ENCODE measurements at regions not wholly inside any gene's neighbourhood (a gene's known extent, or its start where the extent isn't known, plus 50 kb on each side); places are given as distances from the start of the nearest gene placed in this dataset.

GRCh38 chr6:68372991-68373390 is 262.1 kb upstream of the ADGRB3 start:
- Histone ChIP-seq H3F3A (ENCODE audit: insufficient read depth, low read length) (no peaks in the 10 kb centered on the region), H3K9me3 (replicated peaks; ENCODE audit: insufficient read depth, low read length) (no peaks in the 10 kb centered on the region), H3K79me2 (ENCODE audit: low read length) (no peaks in the 10 kb centered on the region), H2AFZ (ENCODE audit: low read length) (no peak overlapping the region), H3K9ac (ENCODE audit: low read length) (no peak overlapping the region), H3K4me2 (ENCODE audit: low read depth, low read length) (no peak overlapping the region), H3K9me2 (replicated peaks; ENCODE audit: insufficient read depth, low read length) (no peaks in the 10 kb centered on the region), H3K4me3 (ENCODE audit: low read length) (no peak overlapping the region), H3K27me3 (replicated peaks; ENCODE audit: insufficient read depth, low read length) (no peaks in the 10 kb centered on the region), H3K36me3 (replicated peaks; ENCODE audit: insufficient read depth, low read length) (no peaks in the 10 kb centered on the region), H4K20me1 (ENCODE audit: insufficient read depth, low read length) (no peaks in the 10 kb centered on the region), H3K27ac (ENCODE audit: low read length) (no peak overlapping the region), H3K4me1 (ENCODE audit: low read length) (no peaks in the 10 kb centered on the region)
- DNase-seq, result no peak
- TF ChIP-seq CTCF (IDR thresholded peaks at IDR 0.05; ENCODE audit: low read length) (no peak), EZH2 (optimal IDR thresholded peaks at IDR 0.05; ENCODE audit: low read depth, low read length) (no peak), EZH2phosphoT487 (IDR thresholded peaks at IDR 0.05; ENCODE audit: low read length) (no peak)

- TF ChIP-seq CTCF (IDR thresholded peaks at IDR 0.05; ENCODE audit: low read length) (no peak), EZH2 (optimal IDR thresholded peaks at IDR 0.05; ENCODE audit: low read depth, low read length) (no peak), EZH2phosphoT487 (IDR thresholded peaks at IDR 0.05; ENCODE audit: low read length) (no peak)
- no peak overlapping the region for H2AFZ ChIP-seq (ENCODE audit: low read length)
- no peak overlapping the region for H3K9ac ChIP-seq (ENCODE audit: low read length)
- H3K79me2 ChIP-seq (ENCODE audit: low read length), result no peaks in the 10 kb centered on the region
- no peak overlapping the region for H3K4me3 ChIP-seq (ENCODE audit: low read length)
- no peaks in the 10 kb centered on the region for H3K27me3 ChIP-seq (replicated peaks; ENCODE audit: insufficient read depth, low read length)
- no peak overlapping the region for H3K27ac ChIP-seq (ENCODE audit: low read length)
- H3K36me3 ChIP-seq (replicated peaks; ENCODE audit: insufficient read depth, low read length), result no peaks in the 10 kb centered on the region
- no peaks in the 10 kb centered on the region for H3K9me3 ChIP-seq (replicated peaks; ENCODE audit: insufficient read depth, low read length)
- no peak overlapping the region for H3K4me2 ChIP-seq (ENCODE audit: low read depth, low read length)
- no peaks in the 10 kb centered on the region for H3K4me1 ChIP-seq (ENCODE audit: low read length)
- H3F3A ChIP-seq (ENCODE audit: insufficient read depth, low read length), result no peaks in the 10 kb centered on the region
- no peaks in the 10 kb centered on the region for H3K9me2 ChIP-seq (replicated peaks; ENCODE audit: insufficient read depth, low read length)
- no peaks in the 10 kb centered on the region for H4K20me1 ChIP-seq (ENCODE audit: insufficient read depth, low read length)
- no peak for DNase-seq
Observed at GRCh38 chr6:68368845-68369244, 266.2 kb upstream of the ADGRB3 start.

GRCh38 chr6:68364271-68364805 is 270.7 kb upstream of the ADGRB3 start:
- Histone ChIP-seq H3K4me3 (ENCODE audit: low read length) (no peak overlapping the region), H3F3A (ENCODE audit: insufficient read depth, low read length) (no peaks in the 10 kb centered on the region), H2AFZ (ENCODE audit: low read length) (no peak overlapping the region), H3K79me2 (ENCODE audit: low read length) (no peaks in the 10 kb centered on the region), H3K27ac (ENCODE audit: low read length) (no peak overlapping the region), H3K4me1 (ENCODE audit: low read length) (no peaks in the 10 kb centered on the region), H4K20me1 (ENCODE audit: insufficient read depth, low read length) (no peaks in the 10 kb centered on the region), H3K27me3 (replicated peaks; ENCODE audit: insufficient read depth, low read length) (no peaks in the 10 kb centered on the region), H3K9me2 (replicated peaks; ENCODE audit: insufficient read depth, low read length) (no peaks in the 10 kb centered on the region), H3K9ac (ENCODE audit: low read length) (no peak overlapping the region), H3K36me3 (replicated peaks; ENCODE audit: insufficient read depth, low read length) (no peaks in the 10 kb centered on the region), H3K9me3 (replicated peaks; ENCODE audit: insufficient read depth, low read length) (no peaks in the 10 kb centered on the region), H3K4me2 (ENCODE audit: low read depth, low read length) (no peak overlapping the region)
- TF ChIP-seq EZH2 (optimal IDR thresholded peaks at IDR 0.05; ENCODE audit: low read depth, low read length), result no peak
- TF ChIP-seq CTCF (IDR thresholded peaks at IDR 0.05; ENCODE audit: low read length), result no peak
- TF ChIP-seq EZH2phosphoT487 (IDR thresholded peaks at IDR 0.05; ENCODE audit: low read length), result no peak
- DNase-seq, result no peak
